ENCODE measurements at regions not wholly inside any gene's neighbourhood (a gene's known extent, or its start where the extent isn't known, plus 50 kb on each side); places are given as distances from the start of the nearest gene placed in this dataset.

DNA sequence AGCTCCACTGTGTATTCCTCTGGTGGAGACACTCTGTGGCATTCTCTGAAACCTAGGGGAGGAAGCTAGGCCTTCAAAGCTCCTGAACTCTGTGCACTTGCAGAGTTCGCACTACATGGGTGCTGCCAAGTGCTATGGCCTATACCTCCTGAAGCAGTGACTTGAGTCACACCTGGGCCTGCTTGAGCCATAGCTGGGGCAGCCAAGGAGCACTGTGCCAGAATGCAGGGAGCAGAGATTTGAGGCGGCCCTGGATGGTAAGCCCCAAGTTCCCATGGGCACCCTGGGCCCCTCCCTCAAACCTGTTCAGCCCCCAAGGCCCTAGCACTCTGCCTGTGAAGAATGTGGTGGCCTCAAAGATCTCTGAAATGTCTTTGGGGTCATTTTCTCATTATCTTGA lies 212.9 kb downstream of the SPATA31A6 start:
- TF ChIP-seq MAX (IDR thresholded peaks at IDR 0.05): no peak
- TF ChIP-seq ZBTB7A (IDR thresholded peaks at IDR 0.05; ENCODE audit: low read depth): no peak
- no peak for TF ChIP-seq TCF12 (IDR thresholded peaks at IDR 0.05; ENCODE audit: low read depth)
- TF ChIP-seq CREB1 (IDR thresholded peaks at IDR 0.05; ENCODE audit: low read depth): no peak
- no peak for TF ChIP-seq RAD21 (IDR thresholded peaks at IDR 0.05; ENCODE audit: low read depth)
- TF ChIP-seq CEBPB (IDR thresholded peaks at IDR 0.05): no peak
- TF ChIP-seq, protein P1, sequence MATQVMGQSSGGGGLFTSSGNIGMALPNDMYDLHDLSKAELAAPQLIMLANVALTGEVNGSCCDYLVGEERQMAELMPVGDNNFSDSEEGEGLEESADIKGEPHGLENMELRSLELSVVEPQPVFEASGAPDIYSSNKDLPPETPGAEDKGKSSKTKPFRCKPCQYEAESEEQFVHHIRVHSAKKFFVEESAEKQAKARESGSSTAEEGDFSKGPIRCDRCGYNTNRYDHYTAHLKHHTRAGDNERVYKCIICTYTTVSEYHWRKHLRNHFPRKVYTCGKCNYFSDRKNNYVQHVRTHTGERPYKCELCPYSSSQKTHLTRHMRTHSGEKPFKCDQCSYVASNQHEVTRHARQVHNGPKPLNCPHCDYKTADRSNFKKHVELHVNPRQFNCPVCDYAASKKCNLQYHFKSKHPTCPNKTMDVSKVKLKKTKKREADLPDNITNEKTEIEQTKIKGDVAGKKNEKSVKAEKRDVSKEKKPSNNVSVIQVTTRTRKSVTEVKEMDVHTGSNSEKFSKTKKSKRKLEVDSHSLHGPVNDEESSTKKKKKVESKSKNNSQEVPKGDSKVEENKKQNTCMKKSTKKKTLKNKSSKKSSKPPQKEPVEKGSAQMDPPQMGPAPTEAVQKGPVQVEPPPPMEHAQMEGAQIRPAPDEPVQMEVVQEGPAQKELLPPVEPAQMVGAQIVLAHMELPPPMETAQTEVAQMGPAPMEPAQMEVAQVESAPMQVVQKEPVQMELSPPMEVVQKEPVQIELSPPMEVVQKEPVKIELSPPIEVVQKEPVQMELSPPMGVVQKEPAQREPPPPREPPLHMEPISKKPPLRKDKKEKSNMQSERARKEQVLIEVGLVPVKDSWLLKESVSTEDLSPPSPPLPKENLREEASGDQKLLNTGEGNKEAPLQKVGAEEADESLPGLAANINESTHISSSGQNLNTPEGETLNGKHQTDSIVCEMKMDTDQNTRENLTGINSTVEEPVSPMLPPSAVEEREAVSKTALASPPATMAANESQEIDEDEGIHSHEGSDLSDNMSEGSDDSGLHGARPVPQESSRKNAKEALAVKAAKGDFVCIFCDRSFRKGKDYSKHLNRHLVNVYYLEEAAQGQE (IDR thresholded peaks at IDR 0.05; ENCODE audit: low read depth): no peak
- TF ChIP-seq EP300 (IDR thresholded peaks at IDR 0.05; ENCODE audit: borderline replicate concordance): no peak
- TF ChIP-seq EGR1 (IDR thresholded peaks at IDR 0.05): no peak
- no peak for TF ChIP-seq TEAD4 (IDR thresholded peaks at IDR 0.05)
- TF ChIP-seq NFIC (IDR thresholded peaks at IDR 0.05): no peak
- TF ChIP-seq FOXM1 (IDR thresholded peaks at IDR 0.05; ENCODE audit: borderline replicate concordance, low read depth): no peak
- TF ChIP-seq TAF1 (IDR thresholded peaks at IDR 0.05; ENCODE audit: low read depth): no peak

DNA sequence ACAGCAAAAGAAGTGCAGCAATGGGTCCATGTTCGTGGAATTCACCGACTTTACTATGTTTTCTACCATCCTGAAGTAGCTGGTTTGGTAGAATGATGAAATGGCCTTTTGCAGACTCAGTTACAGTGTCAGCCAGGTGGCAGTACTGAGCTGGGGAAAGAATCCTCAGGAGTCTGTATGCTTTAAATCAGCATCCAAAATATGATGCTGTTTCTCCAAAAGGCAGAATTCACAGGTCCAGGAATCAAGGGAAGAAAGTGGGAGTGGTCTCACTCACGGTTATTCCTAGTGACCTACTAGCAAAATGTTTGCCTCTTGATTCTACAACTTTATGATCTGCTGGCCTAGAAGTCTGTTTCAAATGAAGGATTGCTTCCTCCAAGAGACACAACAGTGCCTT lies 287.1 kb downstream of the SPATA31A6 start:
- TF ChIP-seq RAD21 (IDR thresholded peaks at IDR 0.05; ENCODE audit: low read depth): peak; percentile 37

DNA sequence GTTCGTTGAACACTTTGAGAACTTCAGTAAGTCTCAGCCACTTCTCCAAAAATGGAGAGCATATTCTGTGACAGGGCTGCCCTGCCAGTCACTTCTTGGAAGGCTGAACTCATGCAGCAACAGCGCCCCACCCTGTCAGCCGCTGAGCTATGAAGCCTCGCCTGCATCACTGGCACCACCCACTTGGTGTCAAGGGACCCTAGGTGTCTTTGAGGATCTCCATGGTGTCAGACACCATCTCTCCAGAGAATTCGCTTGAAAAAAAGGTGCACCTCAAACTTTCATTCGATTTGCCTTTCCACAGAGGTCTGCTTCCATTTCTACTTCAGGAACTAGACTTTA lies 351.5 kb downstream of the SPATA31A6 start:
- peak; percentile 23; the same call in 1 of the 2 replicates for TF ChIP-seq RAD21 (IDR thresholded peaks at IDR 0.05; ENCODE audit: low read depth)
